Peyer's patch (tissue), 4 donors: ENCODE measurements at regions not wholly inside any gene's neighbourhood (a gene's known extent, or its start where the extent isn't known, plus 50 kb on each side); places are given as distances from the start of the nearest gene placed in this dataset.

Source experiments
- DNase-seq, 3 donors: peaks; one replicate each; pipeline ENCODE4 v3.0.0-alpha.2; 2017 to 2019
- H3K27ac ChIP-seq, 4 donors: fragments of 200-600 bp; sonication (generic); one replicate each; pipeline ENCODE4 v1.5.1; 2016 to 2019
- H3K27me3 ChIP-seq, 2 donors: fragments of 200-600 bp; sonication (generic); one replicate each; pipeline ENCODE4 v1.5.1; 2019
- H3K36me3 ChIP-seq, 3 donors: fragments of 200-600 bp; sonication (generic); one replicate each; pipeline ENCODE4 v1.5.1; 2016 to 2019
- H3K4me1 ChIP-seq, 4 donors: fragments of 200-600 bp; sonication (generic); one replicate each; pipeline ENCODE4 v1.5.1; 2016 to 2019
- H3K4me3 ChIP-seq, 4 donors: fragments of 200-600 bp; sonication (generic); 1 replicate in 3 of 4; 2 replicates in 1 of 4; pipeline ENCODE4 v1.5.1; 2016 to 2019; ENCODE audit warnings: mild to moderate bottlenecking in 1 of 4
- H3K9me3 ChIP-seq, 4 donors: fragments of 200-600 bp; sonication (generic); one replicate each; pipeline ENCODE4 v1.5.1; 2016 to 2019; ENCODE audit warnings: mild to moderate bottlenecking in 1 of 4
- CTCF ChIP-seq, 6 experiments: fragments of 450-650 bp in 4 of 6; fragments of 200-600 bp in 2 of 6; sonication (generic) in 1 of 6; IDR thresholded peaks; one replicate each; pipeline ENCODE4 v1.5.1; 2017 to 2019; ENCODE audit warnings: antibody characterized with exemption in 6 of 6, mild to moderate bottlenecking in 3 of 6, moderate library complexity in 1 of 6
- POLR2A ChIP-seq, 2 donors: fragments of 450-650 bp; IDR thresholded peaks; one replicate each; pipeline ENCODE4 v1.5.1; 2017; ENCODE audit warnings: antibody characterized with exemption in 2 of 2, mild to moderate bottlenecking in 2 of 2, moderate library complexity in 2 of 2

GRCh38 chr10:4282496-4282895 is 497.5 kb upstream of the KLF6 start:
- Histone ChIP-seq H3K9me3 (no peaks in the 10 kb centered on the region), H3K4me3 (no peak overlapping the region), H3K27me3 (no peaks in the 10 kb centered on the region), H3K36me3 (no peaks in the 10 kb centered on the region), H3K27ac (peak overlapping the region in 1 of 4 donors; percentile 65), H3K4me1 (peaks cover 0 to 10% (median 0%) of the 10 kb centered on the region in 4 donors)
- no peak for DNase-seq
- TF ChIP-seq CTCF (IDR thresholded peaks at IDR 0.05) (no peak), POLR2A (IDR thresholded peaks at IDR 0.05) (no peak)

- Histone ChIP-seq H3K27me3 (no peaks in the 10 kb centered on the region), H3K27ac (peak overlapping the region in 3 of 4 donors; percentile 14 to 68 (median 62)), H3K4me1 (peaks cover 0 to 10% (median 0%) of the 10 kb centered on the region in 4 donors), H3K9me3 (no peaks in the 10 kb centered on the region), H3K4me3 (no peak overlapping the region), H3K36me3 (no peaks in the 10 kb centered on the region)
- no peak for TF ChIP-seq CTCF (IDR thresholded peaks at IDR 0.05)
- TF ChIP-seq POLR2A (IDR thresholded peaks at IDR 0.05) = no peak
- DNase-seq = no peak
Observed at GRCh38 chr10:4281190-4281825, 496.3 kb upstream of the KLF6 start.

GRCh38 chr10:4280461-4281189 is 495.6 kb upstream of the KLF6 start:
- no peak for DNase-seq
- peak overlapping the region; percentile 17 to 68 (median 40) for H3K27ac ChIP-seq
- H3K36me3 ChIP-seq = no peaks in the 10 kb centered on the region
- no peak overlapping the region for H3K4me3 ChIP-seq
- TF ChIP-seq POLR2A (IDR thresholded peaks at IDR 0.05) (no peak), CTCF (IDR thresholded peaks at IDR 0.05) (no peak)
- peaks cover 0 to 10% (median 0%) of the 10 kb centered on the region in 4 donors for H3K4me1 ChIP-seq
- H3K27me3 ChIP-seq = no peaks in the 10 kb centered on the region
- no peaks in the 10 kb centered on the region for H3K9me3 ChIP-seq

- DNase-seq = no peak
- Histone ChIP-seq H3K27ac (peak overlapping the region in 3 of 4 donors; percentile 19 to 68 (median 62)), H3K36me3 (no peaks in the 10 kb centered on the region)
Observed at GRCh38 chr10:4279655-4280054, 494.6 kb upstream of the KLF6 start.

DNA sequence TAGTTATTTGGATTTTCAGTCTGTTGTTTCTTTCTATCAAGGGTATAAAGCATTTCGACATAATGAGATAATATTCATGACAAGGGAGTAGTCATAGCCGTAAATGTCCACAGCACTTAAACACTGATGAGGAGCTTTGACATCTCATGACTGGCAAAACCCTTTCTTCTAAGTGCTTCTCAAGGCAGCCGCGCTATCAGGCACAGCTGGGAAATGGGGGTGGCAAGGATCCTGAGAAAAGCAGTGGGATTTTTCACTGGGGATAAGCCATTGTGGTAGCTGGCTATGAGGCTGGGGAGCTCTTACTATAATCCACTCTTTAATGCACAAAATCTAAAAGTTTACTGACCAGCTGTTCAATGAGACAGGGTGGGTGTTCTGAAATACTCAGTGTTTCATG is 493.2 kb upstream of the KLF6 start:
- Histone ChIP-seq H3K36me3 (no peaks in the 10 kb centered on the region), H3K27ac (peak overlapping the region in 1 of 4 donors; percentile 7), H3K4me3 (no peak overlapping the region), H3K27me3 (no peaks in the 10 kb centered on the region), H3K4me1 (peaks cover 0 to 10% (median 0%) of the 10 kb centered on the region in 4 donors), H3K9me3 (no peaks in the 10 kb centered on the region)
- DNase-seq = no peak
- no peak for TF ChIP-seq CTCF (IDR thresholded peaks at IDR 0.05)
- TF ChIP-seq POLR2A (IDR thresholded peaks at IDR 0.05) = no peak

More at GRCh38 chr10:4279655-4280054, 494.6 kb upstream of the KLF6 start:
- TF ChIP-seq POLR2A (IDR thresholded peaks at IDR 0.05) (no peak), CTCF (IDR thresholded peaks at IDR 0.05) (no peak)
- H3K9me3 ChIP-seq = no peaks in the 10 kb centered on the region
- no peak overlapping the region for H3K4me3 ChIP-seq
- peaks cover 0 to 10% (median 0%) of the 10 kb centered on the region in 4 donors for H3K4me1 ChIP-seq
- H3K27me3 ChIP-seq = no peaks in the 10 kb centered on the region
